ENCODE measurements at regions not wholly inside any gene's neighbourhood (a gene's known extent, or its start where the extent isn't known, plus 50 kb on each side); places are given as distances from the start of the nearest gene placed in this dataset.

GRCh38 chr13:87872813-87873212 is 201.6 kb downstream of the SLITRK5 start:
- no peak for DNase-seq (ENCODE audit: low read depth in 2 of 2, low spot score in 1 of 2)

GRCh38 chr13:87877477-87877876 is 206.3 kb downstream of the SLITRK5 start:
- no peak for DNase-seq (ENCODE audit: low read depth in 2 of 2, low spot score in 1 of 2)

- DNase-seq (ENCODE audit: low read depth in 2 of 2, low spot score in 1 of 2), result no peak
Observed at GRCh38 chr13:87878706-87879105, 207.5 kb downstream of the SLITRK5 start.

GRCh38 chr13:87884884-87885283 is 213.7 kb downstream of the SLITRK5 start:
- DNase-seq (ENCODE audit: low read depth in 2 of 2, low spot score in 1 of 2), result no peak

- DNase-seq (ENCODE audit: low read depth in 2 of 2, low spot score in 1 of 2), result no peak
Observed at GRCh38 chr13:87887459-87888123, 216.4 kb downstream of the SLITRK5 start.

GRCh38 chr13:87889254-87889653 is 218.1 kb downstream of the SLITRK5 start:
- DNase-seq (ENCODE audit: low read depth in 2 of 2, low spot score in 1 of 2), result no peak

GRCh38 chr13:87893186-87893585 is 222.0 kb downstream of the SLITRK5 start:
- no peak for DNase-seq (ENCODE audit: low read depth in 2 of 2, low spot score in 1 of 2)

GRCh38 chr13:87894059-87894458 is 222.9 kb downstream of the SLITRK5 start:
- no peak for DNase-seq (ENCODE audit: low read depth in 2 of 2, low spot score in 1 of 2)

- DNase-seq (ENCODE audit: low read depth in 2 of 2, low spot score in 1 of 2), result no peak
Observed at GRCh38 chr13:87903553-87903952, 232.4 kb downstream of the SLITRK5 start.

- DNase-seq (ENCODE audit: low read depth in 2 of 2, low spot score in 1 of 2), result no peak
Observed at GRCh38 chr13:87906411-87906810, 235.2 kb downstream of the SLITRK5 start.

- DNase-seq (ENCODE audit: low read depth in 2 of 2, low spot score in 1 of 2), result no peak
Observed at GRCh38 chr13:87907202-87907601, 236.0 kb downstream of the SLITRK5 start.

- no peak for DNase-seq (ENCODE audit: low read depth in 2 of 2, low spot score in 1 of 2)
Observed at GRCh38 chr13:87919956-87920355, 248.8 kb downstream of the SLITRK5 start.

- no peak for DNase-seq (ENCODE audit: low read depth in 2 of 2, low spot score in 1 of 2)
Observed at GRCh38 chr13:87923753-87924152, 252.6 kb downstream of the SLITRK5 start.

GRCh38 chr13:87925006-87925405 is 253.8 kb downstream of the SLITRK5 start:
- no peak for DNase-seq (ENCODE audit: low read depth in 2 of 2, low spot score in 1 of 2)

- no peak for DNase-seq (ENCODE audit: low read depth in 2 of 2, low spot score in 1 of 2)
Observed at GRCh38 chr13:87940776-87941175, 269.6 kb downstream of the SLITRK5 start.

- no peak for DNase-seq (ENCODE audit: low read depth in 2 of 2, low spot score in 1 of 2)
Observed at GRCh38 chr13:87941226-87941625, 270.1 kb downstream of the SLITRK5 start.

GRCh38 chr13:87942205-87942604 is 271.0 kb downstream of the SLITRK5 start:
- DNase-seq (ENCODE audit: low read depth in 2 of 2, low spot score in 1 of 2), result no peak

- no peak for DNase-seq (ENCODE audit: low read depth in 2 of 2, low spot score in 1 of 2)
Observed at GRCh38 chr13:87944038-87944437, 272.9 kb downstream of the SLITRK5 start.

- no peak for DNase-seq (ENCODE audit: low read depth in 2 of 2, low spot score in 1 of 2)
Observed at GRCh38 chr13:87952377-87952776, 281.2 kb downstream of the SLITRK5 start.

- no peak for DNase-seq (ENCODE audit: low read depth in 2 of 2, low spot score in 1 of 2)
Observed at GRCh38 chr13:87953381-87953780, 282.2 kb downstream of the SLITRK5 start.

- no peak for DNase-seq (ENCODE audit: low read depth in 2 of 2, low spot score in 1 of 2)
Observed at GRCh38 chr13:87954091-87954490, 282.9 kb downstream of the SLITRK5 start.

GRCh38 chr13:87961546-87961945 is 290.4 kb downstream of the SLITRK5 start:
- no peak for DNase-seq (ENCODE audit: low read depth in 2 of 2, low spot score in 1 of 2)

GRCh38 chr13:87972568-87972967 is 301.4 kb downstream of the SLITRK5 start:
- DNase-seq (ENCODE audit: low read depth in 2 of 2, low spot score in 1 of 2), result no peak
